K562 (cell line): ENCODE measurements at regions not wholly inside any gene's neighbourhood (a gene's known extent, or its start where the extent isn't known, plus 50 kb on each side); places are given as distances from the start of the nearest gene placed in this dataset.

Source experiments
- ATAC-seq: fragments of 200-7000 bp; cut with Tn5 transposase; 3 replicates; pipeline ENCODE4 v1.9.1; 2020; ENCODE audit warnings: moderate library complexity
- BruUV-seq: library from RNA; stranded (reverse); fragments of 400-500 nt; replicated peaks from 2 replicates; lab custom pipeline; 2021; lab: Mats Ljungman, UMichigan
- CTCF ChIA-PET: fragments of 300-600 bp; formaldehyde crosslinking; extraction: SDS; loops from one replicate; lab custom pipeline; 2021; ENCODE audit warnings: low intra/inter-chr PET ratio; lab: Yijun Ruan, JAX
- POLR2A ChIA-PET: fragments of 300-600, 350-650 bp; sonication (Branson Sonifier 250); formaldehyde crosslinking; extraction: SDS; loops from one replicate; lab custom pipeline; 2021; ENCODE audit warnings: antibody characterized with exemption, inconsistent platforms; lab: Yijun Ruan, JAX
- DNase-seq, 4 experiments: peaks; one replicate each; pipeline versions ENCODE4 v3.0.0 to v3.0.0-alpha.2; 2011 to 2018; ENCODE audit warnings: low spot score in 3 of 4, mixed read lengths in 3 of 4; ENCODE audit errors: extremely low read depth in 1 of 4
- FAIRE-seq: peaks from 2 replicates; lab custom pipeline; 2011; peaks lifted over from hg19 to GRCh38; lab: Jason Lieb, UNC
- H2AFZ ChIP-seq: 2 replicates; pipeline ENCODE4 v1.6.0; 2011; ENCODE audit warnings: low read depth, low read length, control low read depth, inconsistent platforms
- H3K27ac ChIP-seq: fragments of 200-600 bp; 3 replicates; pipeline ENCODE4 v1.8.0; 2011; ENCODE audit warnings: low read depth, mild to moderate bottlenecking, control low read depth, inconsistent platforms, low read length, moderate library complexity, mixed read lengths; ENCODE audit errors: extremely low read depth
- H3K27me3 ChIP-seq, 2 experiments: fragments of 300-600 bp in 1 of 2; 2 replicates in 1 of 2; 3 replicates in 1 of 2; pipeline versions ENCODE4 v1.6.0 to v1.8.0; 2011; ENCODE audit warnings: inconsistent platforms in 2 of 2, low read length in 2 of 2, mild to moderate bottlenecking in 1 of 2, mixed read lengths in 1 of 2, moderate library complexity in 1 of 2; ENCODE audit not compliant: control insufficient read depth in 2 of 2, insufficient read depth in 2 of 2
- H3K36me3 ChIP-seq: fragments of 300-600 bp; 3 replicates; pipeline ENCODE4 v1.8.0; 2011; ENCODE audit warnings: mild to moderate bottlenecking, low read length, inconsistent platforms; ENCODE audit not compliant: control insufficient read depth, insufficient read depth
- H3K4me1 ChIP-seq, 2 experiments: fragments of 200-600 bp in 1 of 2; replicated peaks in 1 of 2; 2 replicates in 1 of 2; 3 replicates in 1 of 2; pipeline versions ENCODE4 v1.5.1 to v1.8.0; 2011; ENCODE audit warnings: inconsistent platforms in 2 of 2, low read length in 2 of 2, mild to moderate bottlenecking in 1 of 2, mixed read lengths in 1 of 2, moderate library complexity in 1 of 2; ENCODE audit not compliant: control insufficient read depth in 2 of 2, insufficient read depth in 2 of 2
- H3K4me2 ChIP-seq: 2 replicates; pipeline ENCODE4 v1.6.1; 2011; ENCODE audit warnings: low read length, control low read depth, inconsistent platforms, mixed read lengths; ENCODE audit not compliant: insufficient read depth
- H3K4me3 ChIP-seq: fragments of 200-600 bp; sonication (generic), shearing (Covaris generic); 2 replicates; pipeline ENCODE4 v1.5.1; 2016; ENCODE audit warnings: control low read depth, inconsistent platforms
- H3K79me2 ChIP-seq: fragments of 200-600 bp; 3 replicates; pipeline ENCODE4 v1.8.0; 2011; ENCODE audit warnings: low read length, inconsistent platforms; ENCODE audit not compliant: control insufficient read depth, insufficient read depth
- H3K9ac ChIP-seq, 2 experiments: 2 replicates each; pipeline versions ENCODE4 v1.6.0 to v1.6.1; 2011; ENCODE audit warnings: low read depth in 2 of 2, low read length in 2 of 2, control low read depth in 1 of 2, inconsistent platforms in 1 of 2, mild to moderate bottlenecking in 1 of 2, mixed read lengths in 1 of 2; ENCODE audit not compliant: insufficient read depth in 1 of 2
- H3K9me1 ChIP-seq: one replicate; pipeline ENCODE4 v1.6.0; 2011; ENCODE audit warnings: inconsistent platforms, mild to moderate bottlenecking, low read length, moderate library complexity; ENCODE audit not compliant: control insufficient read depth, insufficient read depth
- H3K9me3 ChIP-seq: replicated peaks from 2 replicates; pipeline ENCODE4 v1.5.1; 2011; ENCODE audit warnings: low read depth, low read length, inconsistent platforms; ENCODE audit not compliant: control insufficient read depth, insufficient read depth
- H4K20me1 ChIP-seq: replicated peaks from 2 replicates; pipeline ENCODE4 v1.6.1; 2011; ENCODE audit warnings: low read length, inconsistent platforms, mixed read lengths; ENCODE audit not compliant: control insufficient read depth, insufficient read depth
- CBX5 ChIP-seq: IDR thresholded peaks from 2 replicates; pipeline ENCODE4 v1.6.1; 2014; ENCODE audit warnings: low read depth, borderline replicate concordance
- CXXC5 ChIP-seq: fragments of 250-450 bp; sonication (Bioruptor Pico); IDR thresholded peaks from 2 replicates; pipeline ENCODE4 v1.8.0; 2022; ENCODE audit warnings: inconsistent platforms, mild to moderate bottlenecking, moderate library complexity
- EZH2 ChIP-seq: IDR thresholded peaks from 2 replicates; pipeline ENCODE4 v1.6.1; 2012; ENCODE audit warnings: low read depth, mild to moderate bottlenecking, inconsistent platforms, low read length, borderline replicate concordance
- GTF2A2 ChIP-seq: IDR thresholded peaks from 2 replicates; pipeline ENCODE4 v1.6.1; 2016; ENCODE audit warnings: mild to moderate bottlenecking, missing genetic modification characterization, missing compliant biosample characterization
- KHSRP ChIP-seq: fragments of 450-650 bp; IDR thresholded peaks from 2 replicates; pipeline ENCODE4 v1.6.1; 2017
- MTF1 ChIP-seq: fragments of 250-450 bp; sonication (Bioruptor Pico); IDR thresholded peaks from 2 replicates; pipeline ENCODE4 v1.9.0; 2021; ENCODE audit warnings: moderate library complexity, mild to moderate bottlenecking, inconsistent platforms, borderline replicate concordance
- NFYB ChIP-seq: IDR thresholded peaks from 2 replicates; pipeline ENCODE4 v1.6.1; 2011; ENCODE audit warnings: mild to moderate bottlenecking, moderate library complexity; ENCODE audit not compliant: insufficient read length; ENCODE audit errors: extremely low read depth
- RBM22 ChIP-seq: fragments of 200-400 bp; formaldehyde crosslinking; IDR thresholded peaks from 2 replicates; pipeline ENCODE4 v1.6.1; 2018; ENCODE audit warnings: low read length, low read depth; ENCODE audit not compliant: poor library complexity, severe bottlenecking
- SRSF1 ChIP-seq: fragments of 200-400 bp; formaldehyde crosslinking; IDR thresholded peaks from 2 replicates; pipeline ENCODE4 v1.6.1; 2017; ENCODE audit warnings: mild to moderate bottlenecking, low read depth, low read length, moderate library complexity
- ZKSCAN1 ChIP-seq: fragments of 150-350 bp; IDR thresholded peaks from 2 replicates; pipeline ENCODE4 v1.6.1; 2016; ENCODE audit warnings: low read depth, low read length
- ZNF764 ChIP-seq: fragments of 250-450 bp; sonication (Bioruptor Pico); IDR thresholded peaks from 2 replicates; pipeline ENCODE4 v1.4.0; 2020; ENCODE audit warnings: low read depth, mild to moderate bottlenecking, moderate library complexity
- ZSCAN32 ChIP-seq: fragments of 450-650 bp; formaldehyde crosslinking; IDR thresholded peaks from 2 replicates; pipeline ENCODE4 v1.4.0; 2020; ENCODE audit warnings: mild to moderate bottlenecking, moderate library complexity
- WGBS: fragments of 100-300 bp; shearing (Covaris generic); methylation state at CpG from one replicate; pipeline ENCODE4 v1.1.6; 2016; ENCODE audit warnings: low coverage, mixed read lengths; ENCODE audit not compliant: insufficient coverage; ENCODE audit errors: missing lambda C conversion rate; 5-methylcytosine and 5-hydroxymethylcytosine counted together
- in situ Hi-C: fragments of 300-500 bp; cut with MboI; formaldehyde crosslinking; loops from 4 replicates; pipeline ENCODE4 v1.15.0; 2018; ENCODE audit warnings: inconsistent platforms, mixed read lengths
- intact Hi-C: fragments of 100-400 bp; cut with micrococcal nuclease; formaldehyde crosslinking; loops from 2 replicates; pipeline ENCODE4 v1.14.2; 2022
- TF ChIP-seq, protein P1 (sequence below): fragments of 150-350 bp; conservative IDR thresholded peaks from 2 replicates; pipeline ENCODE4 v1.6.1; 2014; ENCODE audit warnings: low read length
- TF ChIP-seq, protein P2 (sequence below): sonication (generic); formaldehyde crosslinking; IDR thresholded peaks from 2 replicates; pipeline ENCODE4 v1.8.1; 2022; ENCODE audit warnings: missing genetic modification reagents
- TF ChIP-seq, protein P3 (sequence below): sonication (generic); formaldehyde crosslinking; IDR thresholded peaks from 2 replicates; pipeline ENCODE4 v1.9.0; 2022; ENCODE audit warnings: mild to moderate bottlenecking, missing genetic modification reagents
- TF ChIP-seq, protein P4 (sequence below): fragments of 450-650 bp; IDR thresholded peaks from 2 replicates; pipeline ENCODE4 v1.6.1; 2017; ENCODE audit warnings: mild to moderate bottlenecking, moderate library complexity

DNA sequence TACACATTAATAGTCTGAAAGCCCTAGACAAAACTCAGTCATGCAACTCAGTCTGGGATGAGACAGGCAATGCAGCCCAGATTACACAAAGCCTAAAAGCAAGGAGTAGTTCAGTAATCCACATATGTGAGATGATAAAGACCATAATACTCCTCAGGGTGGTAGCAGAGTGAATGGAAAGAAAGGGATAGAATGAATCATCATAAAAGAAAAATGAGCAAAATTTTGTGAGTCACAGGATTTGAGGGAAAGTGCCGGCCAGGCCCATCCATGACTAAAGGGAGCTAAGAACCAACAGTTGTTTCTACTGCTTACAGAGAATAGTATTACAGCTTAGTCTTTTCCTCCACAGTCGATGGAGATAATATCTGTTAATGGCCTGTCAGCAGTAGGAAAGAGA, 90.0 kb upstream of the POU5F2 start (continued):
- TF ChIP-seq, protein P1, sequence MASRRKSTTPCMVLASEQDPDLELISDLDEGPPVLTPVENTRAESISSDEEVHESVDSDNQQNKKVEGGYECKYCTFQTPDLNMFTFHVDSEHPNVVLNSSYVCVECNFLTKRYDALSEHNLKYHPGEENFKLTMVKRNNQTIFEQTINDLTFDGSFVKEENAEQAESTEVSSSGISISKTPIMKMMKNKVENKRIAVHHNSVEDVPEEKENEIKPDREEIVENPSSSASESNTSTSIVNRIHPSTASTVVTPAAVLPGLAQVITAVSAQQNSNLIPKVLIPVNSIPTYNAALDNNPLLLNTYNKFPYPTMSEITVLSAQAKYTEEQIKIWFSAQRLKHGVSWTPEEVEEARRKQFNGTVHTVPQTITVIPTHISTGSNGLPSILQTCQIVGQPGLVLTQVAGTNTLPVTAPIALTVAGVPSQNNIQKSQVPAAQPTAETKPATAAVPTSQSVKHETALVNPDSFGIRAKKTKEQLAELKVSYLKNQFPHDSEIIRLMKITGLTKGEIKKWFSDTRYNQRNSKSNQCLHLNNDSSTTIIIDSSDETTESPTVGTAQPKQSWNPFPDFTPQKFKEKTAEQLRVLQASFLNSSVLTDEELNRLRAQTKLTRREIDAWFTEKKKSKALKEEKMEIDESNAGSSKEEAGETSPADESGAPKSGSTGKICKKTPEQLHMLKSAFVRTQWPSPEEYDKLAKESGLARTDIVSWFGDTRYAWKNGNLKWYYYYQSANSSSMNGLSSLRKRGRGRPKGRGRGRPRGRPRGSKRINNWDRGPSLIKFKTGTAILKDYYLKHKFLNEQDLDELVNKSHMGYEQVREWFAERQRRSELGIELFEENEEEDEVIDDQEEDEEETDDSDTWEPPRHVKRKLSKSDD: no peak
- no peak for TF ChIP-seq CBX5
- TF ChIP-seq ZKSCAN1: no peak
- TF ChIP-seq, protein P2, sequence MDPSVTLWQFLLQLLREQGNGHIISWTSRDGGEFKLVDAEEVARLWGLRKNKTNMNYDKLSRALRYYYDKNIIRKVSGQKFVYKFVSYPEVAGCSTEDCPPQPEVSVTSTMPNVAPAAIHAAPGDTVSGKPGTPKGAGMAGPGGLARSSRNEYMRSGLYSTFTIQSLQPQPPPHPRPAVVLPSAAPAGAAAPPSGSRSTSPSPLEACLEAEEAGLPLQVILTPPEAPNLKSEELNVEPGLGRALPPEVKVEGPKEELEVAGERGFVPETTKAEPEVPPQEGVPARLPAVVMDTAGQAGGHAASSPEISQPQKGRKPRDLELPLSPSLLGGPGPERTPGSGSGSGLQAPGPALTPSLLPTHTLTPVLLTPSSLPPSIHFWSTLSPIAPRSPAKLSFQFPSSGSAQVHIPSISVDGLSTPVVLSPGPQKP (CRISPR knock-in tag): no peak
- TF ChIP-seq GTF2A2 (tag): no peak
- no peak for TF ChIP-seq SRSF1

DNA sequence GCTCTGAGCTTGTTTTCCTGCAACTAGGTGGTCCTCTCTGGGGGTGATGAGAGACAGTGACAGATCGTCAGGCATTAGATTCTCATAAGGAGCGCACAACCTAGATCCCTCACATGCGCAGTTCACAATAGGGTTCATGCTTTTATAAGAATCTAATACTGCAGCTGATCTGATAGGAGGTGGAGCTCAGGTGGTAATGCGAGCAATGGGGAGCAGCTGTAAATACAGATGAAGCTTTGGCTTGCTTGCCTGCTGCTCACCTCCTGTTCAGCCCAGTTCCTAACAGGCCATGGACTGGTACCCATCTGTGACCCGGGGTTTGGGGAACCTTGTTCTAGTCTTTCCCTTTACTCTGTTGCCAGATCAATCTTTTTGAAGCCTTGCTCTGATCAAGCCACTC, 89.5 kb upstream of the POU5F2 start:
- H3K36me3 ChIP-seq: no peaks in the 10 kb centered on the region
- H3K9me3 ChIP-seq: no peaks in the 10 kb centered on the region
- intact Hi-C loops: no loop called here
- H3K27me3 ChIP-seq: no peaks in the 10 kb centered on the region
- no peak overlapping the region for H2AFZ ChIP-seq
- DNase-seq (no peak), FAIRE-seq (no peak), ATAC-seq (no peak)
- WGBS: 5% methylated on average over 5 of the region's 5 CpGs
- ChIA-PET POLR2A (no interaction called here), CTCF (no interaction called here)
- no peaks in the 10 kb centered on the region for H3K79me2 ChIP-seq
- no peak overlapping the region for H3K9ac ChIP-seq
- H3K4me3 ChIP-seq: no peak overlapping the region
- H3K4me2 ChIP-seq: no peak overlapping the region
- H3K9me1 ChIP-seq: no peaks in the 10 kb centered on the region
- H3K27ac ChIP-seq: no peak overlapping the region
- H3K4me1 ChIP-seq: no peaks in the 10 kb centered on the region
- in situ Hi-C loops: no loop called here
- BruUV-seq: no TSS peak
- H4K20me1 ChIP-seq: no peaks in the 10 kb centered on the region
- no peak for TF ChIP-seq KHSRP
- no peak for TF ChIP-seq RBM22
- TF ChIP-seq ZNF764: no peak
- TF ChIP-seq MTF1 (CRISPR knock-in tag): no peak
- TF ChIP-seq, protein P3, sequence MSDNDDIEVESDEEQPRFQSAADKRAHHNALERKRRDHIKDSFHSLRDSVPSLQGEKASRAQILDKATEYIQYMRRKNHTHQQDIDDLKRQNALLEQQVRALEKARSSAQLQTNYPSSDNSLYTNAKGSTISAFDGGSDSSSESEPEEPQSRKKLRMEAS: no peak
- no peak for TF ChIP-seq NFYB
- TF ChIP-seq CXXC5 (CRISPR knock-in tag): no peak
- no peak for TF ChIP-seq EZH2
- TF ChIP-seq, protein P4, sequence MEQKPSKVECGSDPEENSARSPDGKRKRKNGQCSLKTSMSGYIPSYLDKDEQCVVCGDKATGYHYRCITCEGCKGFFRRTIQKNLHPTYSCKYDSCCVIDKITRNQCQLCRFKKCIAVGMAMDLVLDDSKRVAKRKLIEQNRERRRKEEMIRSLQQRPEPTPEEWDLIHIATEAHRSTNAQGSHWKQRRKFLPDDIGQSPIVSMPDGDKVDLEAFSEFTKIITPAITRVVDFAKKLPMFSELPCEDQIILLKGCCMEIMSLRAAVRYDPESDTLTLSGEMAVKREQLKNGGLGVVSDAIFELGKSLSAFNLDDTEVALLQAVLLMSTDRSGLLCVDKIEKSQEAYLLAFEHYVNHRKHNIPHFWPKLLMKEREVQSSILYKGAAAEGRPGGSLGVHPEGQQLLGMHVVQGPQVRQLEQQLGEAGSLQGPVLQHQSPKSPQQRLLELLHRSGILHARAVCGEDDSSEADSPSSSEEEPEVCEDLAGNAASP: no peak
- TF ChIP-seq ZSCAN32 (CRISPR knock-in tag): no peak
